B cell (primary cell): ENCODE measurements at regions not wholly inside any gene's neighbourhood (a gene's known extent, or its start where the extent isn't known, plus 50 kb on each side); places are given as distances from the start of the nearest gene placed in this dataset.

Experiments
- ATAC-seq: fragments of 200-7000 bp; cut with Tn5 transposase; one replicate; pipeline ENCODE4 v1.10.0; 2021; ENCODE audit warnings: low read depth, mild to moderate bottlenecking, moderate number of reproducible peaks, moderate library complexity
- CTCF ChIA-PET: fragments of 350-600 bp; sonication (Branson Sonifier 250); formaldehyde crosslinking; loops from one replicate; lab custom pipeline; 2021; ENCODE audit warnings: antibody characterized with exemption, inconsistent platforms; lab: Charles Lee
- POLR2A ChIA-PET: fragments of 350-600 bp; sonication (Branson Sonifier 250); formaldehyde crosslinking; loops from one replicate; lab custom pipeline; 2021; ENCODE audit warnings: antibody characterized with exemption; lab: Charles Lee
- DNase-seq: peaks from one replicate; pipeline ENCODE4 v3.0.0; 2013
- H2AFZ ChIP-seq: 2 replicates; pipeline ENCODE4 v1.6.1; 2012; ENCODE audit warnings: mild to moderate bottlenecking, low read depth, low read length; ENCODE audit not compliant: insufficient read depth, poor library complexity, severe bottlenecking
- H3K27ac ChIP-seq, 2 donors: 1 replicate in 1 of 2; 2 replicates in 1 of 2; pipeline ENCODE4 v1.5.1; 2012 to 2013; ENCODE audit warnings: low read length in 2 of 2, mild to moderate bottlenecking in 2 of 2, moderate library complexity in 1 of 2
- H3K27me3 ChIP-seq, 4 experiments: fragments of 200-600 bp in 1 of 4; sonication (generic) in 1 of 4; replicated peaks in 1 of 4; 1 replicate in 2 of 4; 2 replicates in 2 of 4; pipeline versions ENCODE4 v1.6.1 to v1.7.0; 2013 to 2016; ENCODE audit warnings: low read length in 3 of 4, mild to moderate bottlenecking in 2 of 4, mixed read lengths in 1 of 4, moderate library complexity in 1 of 4; ENCODE audit not compliant: insufficient read depth in 4 of 4, control insufficient read depth in 3 of 4; ENCODE audit errors: control extremely low read depth in 1 of 4
- H3K36me3 ChIP-seq, 2 experiments: replicated peaks in 1 of 2; 1 replicate in 1 of 2; 2 replicates in 1 of 2; pipeline versions ENCODE4 v1.6.1 to v1.7.1; 2013; ENCODE audit warnings: low read length in 1 of 2; ENCODE audit not compliant: insufficient read depth in 2 of 2, control insufficient read depth in 1 of 2; ENCODE audit errors: control extremely low read depth in 1 of 2, extremely low read depth in 1 of 2
- H3K4me1 ChIP-seq, 2 donors: fragments of 200-600 bp in 1 of 2; sonication (generic) in 1 of 2; 1 replicate in 1 of 2; 2 replicates in 1 of 2; pipeline versions ENCODE4 v1.5.1 to v1.6.1; 2013 to 2017; ENCODE audit warnings: low read length in 2 of 2; ENCODE audit not compliant: control insufficient read depth in 2 of 2, insufficient read depth in 2 of 2
- H3K4me2 ChIP-seq: replicated peaks from 2 replicates; pipeline ENCODE3; 2012; ENCODE audit warnings: mild to moderate bottlenecking, low read depth, low read length; ENCODE audit not compliant: poor library complexity, severe bottlenecking
- H3K4me3 ChIP-seq, 5 experiments: fragments of 200-600 bp in 1 of 5; sonication (generic) in 1 of 5; 1 replicate in 3 of 5; 2 replicates in 2 of 5; pipeline versions ENCODE4 v1.5.1 to v1.7.0; 2011 to 2016; ENCODE audit warnings: low read length in 4 of 5, mild to moderate bottlenecking in 4 of 5, low read depth in 2 of 5, control low read depth in 1 of 5, moderate library complexity in 1 of 5; ENCODE audit not compliant: insufficient read depth in 1 of 5; ENCODE audit errors: control extremely low read depth in 1 of 5, extremely low read depth in 1 of 5
- H3K79me2 ChIP-seq: fragments of 200-600 bp; sonication (generic); one replicate; pipeline ENCODE4 v1.6.0; 2016; ENCODE audit warnings: low read length; ENCODE audit not compliant: control insufficient read depth, insufficient read depth
- H3K9ac ChIP-seq: fragments of 200-600 bp; sonication (generic); 2 replicates; pipeline ENCODE4 v1.6.1; 2017; ENCODE audit warnings: mild to moderate bottlenecking, low read length, moderate library complexity
- H3K9me3 ChIP-seq, 3 donors: one replicate each; pipeline versions ENCODE4 v1.6.1 to v1.7.1; 2013; ENCODE audit warnings: low read length in 2 of 3; ENCODE audit not compliant: control insufficient read depth in 2 of 3, insufficient read depth in 1 of 3; ENCODE audit errors: control extremely low read depth in 1 of 3
- H4K20me1 ChIP-seq: 2 replicates; pipeline ENCODE4 v1.6.0; 2012; ENCODE audit warnings: mild to moderate bottlenecking, low read length; ENCODE audit not compliant: insufficient read depth, control insufficient read depth, poor library complexity, severe bottlenecking
- H3K27ac Mint-ChIP-seq: one replicate; pipeline ENCODE4 v1.8.0; 2021; ENCODE audit warnings: mixed read lengths
- H3K27me3 Mint-ChIP-seq: one replicate; pipeline ENCODE4 v1.8.0; 2021; ENCODE audit warnings: mixed read lengths
- H3K4me1 Mint-ChIP-seq: one replicate; pipeline ENCODE4 v1.8.0; 2021; ENCODE audit warnings: mixed read lengths
- H3K4me3 Mint-ChIP-seq: one replicate; pipeline ENCODE4 v1.8.0; 2021; ENCODE audit warnings: mixed read lengths
- H3K9me3 Mint-ChIP-seq: one replicate; pipeline ENCODE4 v1.8.0; 2022; ENCODE audit warnings: mixed read lengths; ENCODE audit not compliant: insufficient read depth
- EZH2 ChIP-seq: IDR thresholded peaks from 2 replicates; pipeline ENCODE4 v1.6.1; 2012; ENCODE audit warnings: borderline replicate concordance, low read depth, mild to moderate bottlenecking, moderate library complexity, low read length; ENCODE audit not compliant: insufficient read depth, poor library complexity, severe bottlenecking
- WGBS: methylation state at CpG from one replicate; pipeline ENCODE4 v1.1.5; 2013; ENCODE audit warnings: missing lambda C conversion rate; ENCODE audit not compliant: insufficient coverage; 5-methylcytosine and 5-hydroxymethylcytosine counted together
- intact Hi-C: fragments of 100-400 bp; cut with micrococcal nuclease; formaldehyde crosslinking; loops from one replicate; pipeline ENCODE4 v1.10.0; 2022
- TF ChIP-seq, protein P1 (sequence below): fragments of 200-600 bp; IDR thresholded peaks from one replicate; pipeline ENCODE4 v1.8.0; 2022; ENCODE audit warnings: antibody characterized with exemption, mild to moderate bottlenecking

DNA sequence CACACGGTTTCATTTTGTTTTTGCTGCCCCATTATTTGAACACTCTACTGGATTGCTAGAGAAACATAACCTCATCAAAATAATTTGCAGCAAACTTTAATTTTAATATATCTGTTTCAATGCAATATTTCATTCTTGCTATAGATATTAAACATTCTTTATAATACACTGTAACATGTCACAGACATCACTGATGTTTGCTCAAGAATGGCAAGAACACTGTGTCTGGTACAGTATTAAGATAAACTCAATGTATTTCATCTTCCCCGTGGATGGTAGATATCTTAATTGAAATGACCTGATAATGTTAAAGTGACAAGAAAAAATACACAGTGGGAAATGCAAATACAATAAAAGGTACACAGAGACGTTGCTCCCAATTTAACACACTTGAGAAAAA lies 86.0 kb downstream of the PTCHD4 start:
- H3K4me3 Mint-ChIP-seq = no peak overlapping the region
- intact Hi-C loops = no loop called here

DNA sequence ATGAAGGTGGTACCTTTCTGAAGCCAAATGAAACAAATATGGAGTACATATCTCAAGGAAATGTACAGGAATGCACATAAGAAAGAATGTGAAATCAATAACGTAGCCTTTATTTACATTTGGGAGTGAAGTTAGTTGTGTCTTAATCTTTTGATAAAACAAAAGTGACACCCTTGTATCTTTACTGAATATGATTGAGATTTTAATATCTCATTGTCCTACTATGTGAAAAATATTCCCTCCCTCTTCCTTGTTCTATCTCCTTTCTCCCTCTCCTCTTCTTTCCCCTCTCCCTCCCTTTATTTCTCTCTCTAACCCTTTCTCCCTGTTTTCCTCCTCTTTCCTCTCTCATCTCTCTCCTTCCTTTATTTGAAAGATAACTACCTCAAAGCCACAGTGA lies 89.1 kb downstream of the PTCHD4 start:
- no peak overlapping the region for H2AFZ ChIP-seq
- H3K79me2 ChIP-seq = no peaks in the 10 kb centered on the region
- no CpG with 5 or more reads among the region's 1 CpG for WGBS
- Mint-ChIP-seq H3K4me1 (no peaks in the 10 kb centered on the region), H3K27ac (no peak overlapping the region), H3K27me3 (no peaks in the 10 kb centered on the region), H3K4me3 (no peak overlapping the region), H3K9me3 (no peaks in the 10 kb centered on the region)
- no peaks in the 10 kb centered on the region for H3K4me1 ChIP-seq
- H3K9ac ChIP-seq = no peak overlapping the region
- no peak overlapping the region for H3K4me3 ChIP-seq
- no peak overlapping the region for H3K4me2 ChIP-seq
- no peaks in the 10 kb centered on the region for H3K27me3 ChIP-seq
- no peaks in the 10 kb centered on the region for H3K9me3 ChIP-seq
- H4K20me1 ChIP-seq = no peaks in the 10 kb centered on the region
- ATAC-seq = no peak
- DNase-seq = no peak
- intact Hi-C loops = no loop called here
- no peak overlapping the region for H3K27ac ChIP-seq
- TF ChIP-seq, protein P1, sequence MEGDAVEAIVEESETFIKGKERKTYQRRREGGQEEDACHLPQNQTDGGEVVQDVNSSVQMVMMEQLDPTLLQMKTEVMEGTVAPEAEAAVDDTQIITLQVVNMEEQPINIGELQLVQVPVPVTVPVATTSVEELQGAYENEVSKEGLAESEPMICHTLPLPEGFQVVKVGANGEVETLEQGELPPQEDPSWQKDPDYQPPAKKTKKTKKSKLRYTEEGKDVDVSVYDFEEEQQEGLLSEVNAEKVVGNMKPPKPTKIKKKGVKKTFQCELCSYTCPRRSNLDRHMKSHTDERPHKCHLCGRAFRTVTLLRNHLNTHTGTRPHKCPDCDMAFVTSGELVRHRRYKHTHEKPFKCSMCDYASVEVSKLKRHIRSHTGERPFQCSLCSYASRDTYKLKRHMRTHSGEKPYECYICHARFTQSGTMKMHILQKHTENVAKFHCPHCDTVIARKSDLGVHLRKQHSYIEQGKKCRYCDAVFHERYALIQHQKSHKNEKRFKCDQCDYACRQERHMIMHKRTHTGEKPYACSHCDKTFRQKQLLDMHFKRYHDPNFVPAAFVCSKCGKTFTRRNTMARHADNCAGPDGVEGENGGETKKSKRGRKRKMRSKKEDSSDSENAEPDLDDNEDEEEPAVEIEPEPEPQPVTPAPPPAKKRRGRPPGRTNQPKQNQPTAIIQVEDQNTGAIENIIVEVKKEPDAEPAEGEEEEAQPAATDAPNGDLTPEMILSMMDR = no peak
- no peak for TF ChIP-seq EZH2
- H3K36me3 ChIP-seq = no peaks in the 10 kb centered on the region
- ChIA-PET POLR2A (no interaction called here), CTCF (no interaction called here)

More for the DNA sequence above, 86.0 kb downstream of the PTCHD4 start:
- WGBS = 50% methylated on average over 1 of the region's 3 CpGs
- H3K36me3 ChIP-seq = no peaks in the 10 kb centered on the region
- H3K4me2 ChIP-seq = no peak overlapping the region
- ChIA-PET CTCF (interaction anchor here (1.1 kb wide), 1 partner anchor 15 kb away, joined by 3 read pairs; no protein-coding TSS in a partner anchor), POLR2A (no interaction called here)
- no peak overlapping the region for H3K4me3 ChIP-seq
- H3K9ac ChIP-seq = no peak overlapping the region
- H4K20me1 ChIP-seq = no peaks in the 10 kb centered on the region
- H3K4me1 ChIP-seq = no peaks in the 10 kb centered on the region
- no peak overlapping the region for H3K27ac ChIP-seq
- DNase-seq (no peak), ATAC-seq (no peak)
- Mint-ChIP-seq H3K27me3 (no peaks in the 10 kb centered on the region), H3K9me3 (no peaks in the 10 kb centered on the region), H3K4me1 (no peaks in the 10 kb centered on the region), H3K27ac (no peak overlapping the region)
- TF ChIP-seq EZH2 = no peak
- TF ChIP-seq, protein P1 = no peak
- H2AFZ ChIP-seq = no peak overlapping the region
- no peaks in the 10 kb centered on the region for H3K79me2 ChIP-seq
- H3K9me3 ChIP-seq = no peaks in the 10 kb centered on the region
- no peaks in the 10 kb centered on the region for H3K27me3 ChIP-seq
